GM23338 (cell line): ENCODE measurements at regions not wholly inside any gene's neighbourhood (a gene's known extent, or its start where the extent isn't known, plus 50 kb on each side); places are given as distances from the start of the nearest gene placed in this dataset.

Experiments used
- ATAC-seq: fragments of 200-7000 bp; cut with Tn5 transposase; 3 replicates; pipeline ENCODE4 v1.9.1; 2020
- DNase-seq: peaks from one replicate; pipeline ENCODE4 v3.0.0-alpha.2; 2015; ENCODE audit warnings: low spot score
- H2AFZ ChIP-seq: fragments of 200-600 bp; sonication (generic); 2 replicates; pipeline ENCODE4 v1.8.0; 2016; ENCODE audit warnings: antibody characterized with exemption, mild to moderate bottlenecking, moderate library complexity
- H3F3A ChIP-seq: fragments of 200-600 bp; sonication (generic); replicated peaks from 2 replicates; pipeline ENCODE4 v1.8.0; 2017; ENCODE audit warnings: antibody characterized with exemption, mixed run types, low read depth
- H3K27ac ChIP-seq: fragments of 200-600 bp; sonication (generic); 2 replicates; pipeline ENCODE4 v1.6.1; 2016; ENCODE audit warnings: low read depth
- H3K27me3 ChIP-seq: fragments of 200-600 bp; sonication (generic); 2 replicates; pipeline ENCODE4 v1.8.0; 2016; ENCODE audit warnings: mild to moderate bottlenecking, mixed run types, moderate library complexity; ENCODE audit not compliant: insufficient read depth
- H3K36me3 ChIP-seq: fragments of 200-600 bp; sonication (generic); 2 replicates; pipeline ENCODE4 v1.8.0; 2016; ENCODE audit warnings: mild to moderate bottlenecking; ENCODE audit not compliant: insufficient read depth
- H3K4me1 ChIP-seq: fragments of 200-600 bp; sonication (generic); 2 replicates; pipeline ENCODE4 v1.8.0; 2016; ENCODE audit warnings: mild to moderate bottlenecking, moderate library complexity; ENCODE audit not compliant: insufficient read depth
- H3K4me2 ChIP-seq: fragments of 200-600 bp; sonication (generic); 2 replicates; pipeline ENCODE4 v1.7.1; 2017; ENCODE audit warnings: mixed run types
- H3K4me3 ChIP-seq: fragments of 200-600 bp; sonication (generic); 2 replicates; pipeline ENCODE4 v1.6.1; 2016; ENCODE audit warnings: mixed run types
- H3K79me2 ChIP-seq: fragments of 200-600 bp; sonication (generic); replicated peaks from 2 replicates; pipeline ENCODE4 v1.8.0; 2017; ENCODE audit warnings: mild to moderate bottlenecking; ENCODE audit not compliant: insufficient read depth
- H3K9me2 ChIP-seq: fragments of 200-600 bp; sonication (generic); 2 replicates; pipeline ENCODE4 v1.8.0; 2017; ENCODE audit not compliant: insufficient read depth
- H4K20me1 ChIP-seq: fragments of 200-600 bp; sonication (generic); replicated peaks from 2 replicates; pipeline ENCODE4 v1.8.0; 2017; ENCODE audit warnings: mild to moderate bottlenecking; ENCODE audit not compliant: insufficient read depth
- H3K27ac Mint-ChIP-seq: 2 replicates; pipeline ENCODE4 v1.8.0; 2020; ENCODE audit warnings: inconsistent platforms, mild to moderate bottlenecking, moderate library complexity, mixed read lengths
- H3K27me3 Mint-ChIP-seq: 3 replicates; pipeline ENCODE4 v1.8.0; 2022; ENCODE audit warnings: low read depth, mild to moderate bottlenecking, moderate library complexity, mixed read lengths, inconsistent platforms; ENCODE audit not compliant: insufficient read depth, poor library complexity
- H3K36me3 Mint-ChIP-seq: 3 replicates; pipeline ENCODE4 v1.8.0; 2021; ENCODE audit warnings: low read depth, mild to moderate bottlenecking, inconsistent platforms, moderate library complexity, mixed read lengths
- H3K4me1 Mint-ChIP-seq: 3 replicates; pipeline ENCODE4 v1.8.0; 2020; ENCODE audit warnings: mild to moderate bottlenecking, inconsistent platforms, mixed read lengths
- H3K4me3 Mint-ChIP-seq: 3 replicates; pipeline ENCODE4 v1.8.0; 2021; ENCODE audit warnings: moderate library complexity, mild to moderate bottlenecking, inconsistent platforms, mixed read lengths
- H3K9me3 Mint-ChIP-seq: 3 replicates; pipeline ENCODE4 v1.8.0; 2020; ENCODE audit warnings: moderate library complexity, mild to moderate bottlenecking, inconsistent platforms, mixed read lengths
- CREB1 ChIP-seq: fragments of 250-450 bp; sonication (Bioruptor Pico); IDR thresholded peaks from 2 replicates; pipeline ENCODE4 v1.5.0; 2020; ENCODE audit warnings: low read depth, mild to moderate bottlenecking, moderate library complexity
- CTCF ChIP-seq, 2 experiments: fragments of 200-600 bp in 1 of 2; sonication (generic) in 1 of 2; conservative IDR thresholded peaks; 2 replicates each; pipeline versions ENCODE4 v1.5.1 to v1.6.1; 2016 to 2017; ENCODE audit warnings: antibody characterized with exemption in 2 of 2, low read depth in 2 of 2, mild to moderate bottlenecking in 2 of 2, moderate library complexity in 1 of 2
- ETS1 ChIP-seq: IDR thresholded peaks from 2 replicates; pipeline ENCODE4 v1.6.1; 2016; ENCODE audit warnings: antibody characterized with exemption
- EZH2 ChIP-seq: fragments of 200-600 bp; sonication (generic); IDR thresholded peaks from one replicate; pipeline ENCODE4 v1.8.0; 2017; ENCODE audit warnings: antibody characterized with exemption, mild to moderate bottlenecking, low read depth; ENCODE audit not compliant: unreplicated experiment
- JUNB ChIP-seq: IDR thresholded peaks from one replicate; pipeline ENCODE4 v1.6.1; 2016; ENCODE audit warnings: antibody characterized with exemption; ENCODE audit not compliant: unreplicated experiment
- NANOG ChIP-seq: IDR thresholded peaks from 2 replicates; pipeline ENCODE4 v1.6.1; 2016; ENCODE audit warnings: antibody characterized with exemption, borderline replicate concordance
- POLR2AphosphoS5 ChIP-seq: IDR thresholded peaks from 2 replicates; pipeline ENCODE4 v1.6.1; 2016; ENCODE audit warnings: antibody characterized with exemption, low read depth
- REST ChIP-seq: IDR thresholded peaks from one replicate; pipeline ENCODE4 v1.6.1; 2018; ENCODE audit warnings: antibody characterized with exemption; ENCODE audit not compliant: unreplicated experiment
- STAT1 ChIP-seq: IDR thresholded peaks from one replicate; pipeline ENCODE4 v1.6.1; 2016; ENCODE audit warnings: antibody characterized with exemption; ENCODE audit not compliant: unreplicated experiment
- ZNF114 ChIP-seq: fragments of 250-450 bp; sonication (Bioruptor Pico); IDR thresholded peaks from 2 replicates; pipeline ENCODE4 v1.5.0; 2020; ENCODE audit warnings: mild to moderate bottlenecking, moderate library complexity
- ZNF331 ChIP-seq: fragments of 250-450 bp; sonication (Bioruptor Pico); IDR thresholded peaks from 2 replicates; pipeline ENCODE4 v1.5.0; 2020; ENCODE audit warnings: low read depth, mild to moderate bottlenecking, moderate library complexity
- ZNF462 ChIP-seq: fragments of 250-450 bp; sonication (Bioruptor Pico); IDR thresholded peaks from 2 replicates; pipeline ENCODE4 v1.5.0; 2020; ENCODE audit warnings: mild to moderate bottlenecking, moderate library complexity

GRCh38 chr10:120205368-120206018 lies 251.5 kb upstream of the PLPP4 start:
- no peak overlapping the region for H3K4me3 Mint-ChIP-seq
- Histone ChIP-seq H3K9me2 (0 out of 2 replicates have a peak, but pooled peaks cover 3% of the 10 kb centered on the region), H3K36me3 (no peaks in the 10 kb centered on the region), H3K79me2 (no peaks in the 10 kb centered on the region), H3K4me2 (no peak overlapping the region), H3F3A (no peaks in the 10 kb centered on the region), H4K20me1 (no peaks in the 10 kb centered on the region), H3K27ac (no peak overlapping the region), H2AFZ (no peak overlapping the region), H3K4me3 (no peak overlapping the region), H3K27me3 (no peaks in the 10 kb centered on the region), H3K4me1 (no peaks in the 10 kb centered on the region)
- no peak for TF ChIP-seq NANOG
- TF ChIP-seq ZNF114 = no peak
- TF ChIP-seq REST = no peak
- no peak for TF ChIP-seq STAT1
- no peak for TF ChIP-seq ZNF331
- TF ChIP-seq EZH2 = no peak
- no peak for TF ChIP-seq CREB1
- TF ChIP-seq POLR2AphosphoS5 = no peak
- no peak for TF ChIP-seq ZNF462 (CRISPR knock-in tag)
- TF ChIP-seq JUNB = no peak
- TF ChIP-seq CTCF (conservative IDR thresholded peaks at IDR 0.05; ENCODE audit: low read depth in 2 of 2) = no peak
- TF ChIP-seq ETS1 = no peak
- no peak overlapping the region for H3K27ac Mint-ChIP-seq
- no peaks in the 10 kb centered on the region for H3K4me1 Mint-ChIP-seq
- H3K9me3 Mint-ChIP-seq = no peaks in the 10 kb centered on the region
- H3K27me3 Mint-ChIP-seq = peaks cover 2% of the 10 kb centered on the region
- DNase-seq (no peak), ATAC-seq (no peak)
- H3K36me3 Mint-ChIP-seq = no peaks in the 10 kb centered on the region
